Duodenal mucosa (tissue), 2 donors: ENCODE measurements at regions not wholly inside any gene's neighbourhood (a gene's known extent, or its start where the extent isn't known, plus 50 kb on each side); places are given as distances from the start of the nearest gene placed in this dataset.

Experiments
- H3K27ac ChIP-seq: one replicate; pipeline ENCODE4 v1.7.0; 2013; ENCODE audit warnings: low read depth, low read length
- H3K27me3 ChIP-seq, 2 donors: one replicate each; pipeline ENCODE4 v1.7.0; 2013; ENCODE audit warnings: low read length in 2 of 2, control low read depth in 1 of 2; ENCODE audit not compliant: insufficient read depth in 2 of 2, control insufficient read depth in 1 of 2
- H3K36me3 ChIP-seq, 2 donors: one replicate each; pipeline ENCODE4 v1.7.0; 2013; ENCODE audit warnings: low read length in 2 of 2, control low read depth in 1 of 2; ENCODE audit not compliant: insufficient read depth in 2 of 2, control insufficient read depth in 1 of 2
- H3K4me1 ChIP-seq, 2 donors: one replicate each; pipeline ENCODE4 v1.7.0; 2013; ENCODE audit warnings: low read length in 2 of 2, control low read depth in 1 of 2; ENCODE audit not compliant: insufficient read depth in 2 of 2, control insufficient read depth in 1 of 2
- H3K4me3 ChIP-seq, 2 donors: one replicate each; pipeline ENCODE4 v1.7.0; 2013; ENCODE audit warnings: low read length in 2 of 2, low read depth in 1 of 2
- H3K9ac ChIP-seq, 2 donors: one replicate each; pipeline ENCODE4 v1.7.0; 2013; ENCODE audit warnings: low read length in 2 of 2, low read depth in 1 of 2
- H3K9me3 ChIP-seq, 2 donors: one replicate each; pipeline ENCODE4 v1.7.0; 2013; ENCODE audit warnings: low read length in 2 of 2, control low read depth in 1 of 2; ENCODE audit not compliant: control insufficient read depth in 1 of 2

DNA sequence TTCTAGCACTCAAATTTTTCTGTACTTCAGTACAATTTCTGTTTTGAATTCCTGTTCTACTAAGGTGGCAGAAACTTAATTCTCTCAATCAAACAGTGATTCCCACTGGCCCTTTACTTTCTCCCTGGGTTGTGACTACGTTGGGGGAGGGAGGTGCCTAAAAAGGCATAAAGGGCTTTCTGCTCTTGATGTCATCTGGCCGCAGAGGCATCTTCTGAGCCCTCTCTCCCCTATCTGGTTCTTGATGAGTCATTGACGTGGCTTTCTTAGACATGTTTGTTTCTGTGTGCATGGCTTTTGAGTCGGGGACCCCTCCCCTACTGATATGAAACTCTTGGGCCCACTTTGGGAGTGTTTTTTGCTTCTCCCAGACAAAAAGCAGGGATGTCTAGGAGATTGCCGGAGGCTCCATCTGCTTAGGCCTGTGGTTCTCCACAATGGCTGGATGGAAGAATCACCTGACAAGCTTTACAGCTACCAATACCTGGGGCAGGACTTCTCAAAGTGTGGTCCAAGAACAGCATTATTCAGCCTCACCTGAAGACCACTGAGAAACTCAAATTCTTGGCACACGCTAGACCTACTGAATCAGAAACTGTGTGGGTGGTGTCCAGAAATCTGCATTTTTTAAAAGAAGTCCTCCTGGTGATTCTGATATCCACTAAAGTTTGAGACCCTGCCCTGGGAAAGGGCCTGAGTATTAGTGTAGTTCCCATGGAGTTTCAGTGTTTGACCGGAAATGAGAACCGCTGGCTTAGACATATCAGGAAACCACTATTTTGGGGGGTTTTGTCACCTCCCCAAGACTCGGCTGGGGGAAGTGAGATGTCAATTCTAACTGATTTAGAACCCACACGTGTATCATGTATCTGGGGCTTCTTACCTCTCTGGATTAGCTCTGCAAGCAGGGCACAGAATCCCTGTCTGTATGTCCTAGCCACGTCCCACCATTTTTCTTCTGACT, 395.7 kb upstream of the PDE3A start:
- no peaks in the 10 kb centered on the region for H3K36me3 ChIP-seq
- H3K27me3 ChIP-seq, result no peaks in the 10 kb centered on the region
- H3K9ac ChIP-seq, result no peak overlapping the region
- H3K4me1 ChIP-seq, result no peaks in the 10 kb centered on the region
- H3K9me3 ChIP-seq, result no peaks in the 10 kb centered on the region
- H3K4me3 ChIP-seq, result no peak overlapping the region
- no peak overlapping the region for H3K27ac ChIP-seq

DNA sequence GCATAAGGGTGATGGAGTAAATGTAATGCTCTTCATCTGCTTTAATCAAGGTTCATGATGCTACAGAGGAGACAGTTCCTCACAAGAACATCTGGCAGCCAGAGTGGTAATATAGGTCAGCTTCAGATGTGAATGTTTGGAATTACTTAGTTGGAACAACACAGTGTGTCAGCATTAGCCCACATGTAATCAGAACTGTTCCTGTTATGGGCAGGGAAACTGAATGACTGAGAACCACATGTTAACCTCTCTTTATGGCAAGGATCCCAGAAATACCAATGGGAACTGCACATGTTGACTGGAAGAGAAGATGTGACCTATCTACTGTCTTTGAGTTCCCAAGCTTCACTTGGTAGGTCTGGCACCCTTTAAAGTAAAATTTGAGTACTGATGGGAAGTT, 390.1 kb upstream of the PDE3A start:
- H3K27me3 ChIP-seq, result no peaks in the 10 kb centered on the region
- H3K4me3 ChIP-seq, result no peak overlapping the region
- H3K9ac ChIP-seq, result no peak overlapping the region
- H3K9me3 ChIP-seq, result no peaks in the 10 kb centered on the region
- H3K4me1 ChIP-seq, result no peaks in the 10 kb centered on the region
- no peaks in the 10 kb centered on the region for H3K36me3 ChIP-seq
- H3K27ac ChIP-seq, result no peak overlapping the region

DNA sequence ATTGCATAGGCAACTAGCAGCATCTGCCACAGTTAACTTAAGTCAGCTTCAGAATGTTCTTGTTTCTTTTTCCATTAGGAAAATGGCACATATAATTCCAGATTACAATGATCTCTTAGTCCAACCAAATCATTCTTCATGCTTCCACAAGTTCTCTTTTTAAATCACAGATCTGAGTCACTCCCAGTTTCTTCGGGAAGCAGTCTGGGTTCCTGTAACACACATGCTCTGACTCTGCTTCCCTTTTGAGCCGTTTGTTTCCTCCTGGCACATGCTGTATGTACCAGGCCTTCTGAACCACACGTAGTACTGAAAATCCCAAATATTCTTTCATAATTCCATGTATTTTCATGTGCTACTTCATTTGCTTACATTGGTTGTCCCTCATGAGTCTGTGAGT, 388.8 kb upstream of the PDE3A start:
- Histone ChIP-seq H3K4me3 (no peak overlapping the region), H3K27me3 (no peaks in the 10 kb centered on the region), H3K36me3 (no peaks in the 10 kb centered on the region), H3K9me3 (no peaks in the 10 kb centered on the region), H3K9ac (no peak overlapping the region), H3K27ac (no peak overlapping the region), H3K4me1 (no peaks in the 10 kb centered on the region)

DNA sequence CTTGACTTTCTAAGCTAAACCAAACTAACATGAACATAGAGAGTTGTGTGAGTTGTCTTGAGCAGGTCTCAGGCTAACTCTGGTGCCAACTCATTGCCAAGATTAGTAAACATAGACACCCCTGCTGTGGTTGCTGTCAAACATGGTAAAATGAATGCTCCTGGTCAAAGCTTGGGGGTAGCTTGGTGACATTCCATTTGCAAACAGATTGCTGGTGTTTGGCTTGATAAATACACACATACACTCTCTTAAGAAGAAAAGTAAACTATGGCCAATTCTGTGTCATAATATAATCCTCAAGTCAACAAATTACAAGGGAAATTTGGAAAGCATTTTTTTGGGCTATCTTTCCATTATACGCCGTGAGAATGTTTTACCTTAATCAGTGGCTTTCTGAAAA, 386.4 kb upstream of the PDE3A start:
- Histone ChIP-seq H3K36me3 (no peaks in the 10 kb centered on the region), H3K4me3 (no peak overlapping the region), H3K4me1 (no peaks in the 10 kb centered on the region), H3K9ac (no peak overlapping the region), H3K27me3 (no peaks in the 10 kb centered on the region), H3K9me3 (no peaks in the 10 kb centered on the region), H3K27ac (no peak overlapping the region)

DNA sequence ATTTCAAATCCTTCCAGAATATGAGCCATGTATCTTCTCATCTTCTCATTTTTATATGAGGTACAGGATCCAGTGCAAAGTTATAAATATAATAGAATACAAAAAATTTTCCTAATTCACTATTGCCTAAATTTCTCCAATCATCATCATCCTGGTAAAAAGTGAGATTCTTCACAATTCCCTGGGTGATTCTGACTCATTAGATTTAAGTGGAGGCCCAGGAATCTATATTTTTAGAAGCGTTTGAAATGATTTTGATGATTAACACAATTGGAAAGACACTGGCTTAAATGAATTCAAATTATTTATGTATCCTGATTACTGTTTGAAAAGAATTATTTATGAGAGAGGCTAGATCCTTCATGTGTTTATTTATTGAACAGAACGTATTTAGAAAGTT, 380.3 kb upstream of the PDE3A start:
- H3K9me3 ChIP-seq, result no peaks in the 10 kb centered on the region
- H3K4me3 ChIP-seq, result no peak overlapping the region
- no peak overlapping the region for H3K27ac ChIP-seq
- H3K27me3 ChIP-seq, result no peaks in the 10 kb centered on the region
- no peaks in the 10 kb centered on the region for H3K36me3 ChIP-seq
- no peak overlapping the region for H3K9ac ChIP-seq
- peaks cover 7 to 9% of the 10 kb centered on the region in 2 donors for H3K4me1 ChIP-seq

DNA sequence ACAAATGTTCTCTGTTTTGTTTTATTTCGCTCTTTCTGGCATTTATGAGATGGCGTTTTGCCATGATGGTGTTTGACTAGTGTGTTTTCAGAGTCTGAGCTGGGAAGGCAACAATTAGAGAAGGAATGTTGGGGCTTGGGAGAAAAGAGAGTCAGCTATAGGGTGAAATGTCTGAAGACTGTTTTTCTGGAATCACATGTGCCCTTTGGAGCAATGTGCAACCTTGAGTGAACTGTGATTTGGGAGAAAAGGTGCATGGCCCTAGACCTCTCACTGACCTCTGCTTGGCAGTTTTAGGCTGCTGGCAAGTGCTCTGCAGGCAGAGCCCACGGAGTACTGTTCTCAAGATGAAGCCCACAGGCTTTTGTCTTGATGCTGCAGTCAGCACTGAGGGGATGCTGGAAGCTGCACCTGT, 379.9 kb upstream of the PDE3A start:
- Histone ChIP-seq H3K27ac (no peak overlapping the region), H3K4me3 (no peak overlapping the region), H3K9me3 (no peaks in the 10 kb centered on the region), H3K4me1 (peaks cover 7 to 9% of the 10 kb centered on the region in 2 donors), H3K27me3 (no peaks in the 10 kb centered on the region), H3K9ac (no peak overlapping the region), H3K36me3 (no peaks in the 10 kb centered on the region)

DNA sequence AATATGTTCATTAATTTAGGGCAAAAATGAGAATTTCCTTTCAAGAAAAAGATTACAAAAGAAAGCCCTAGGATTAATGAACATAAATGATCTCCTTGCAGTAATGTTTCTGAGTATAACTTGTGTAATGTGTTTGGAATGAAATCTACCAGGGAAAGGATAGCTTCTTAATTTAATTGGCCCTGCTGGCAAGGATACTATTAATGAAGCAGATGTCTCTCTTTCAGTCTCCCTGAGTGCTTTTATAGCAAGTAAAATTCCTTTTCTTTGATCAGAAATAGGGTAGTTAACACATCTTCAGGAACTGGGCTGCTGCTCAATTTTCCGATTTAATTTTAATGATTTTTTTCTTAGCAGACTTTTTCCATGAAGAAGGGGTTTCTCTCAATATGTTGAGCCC, 379.4 kb upstream of the PDE3A start:
- no peaks in the 10 kb centered on the region for H3K9me3 ChIP-seq
- no peak overlapping the region for H3K9ac ChIP-seq
- H3K27me3 ChIP-seq, result no peaks in the 10 kb centered on the region
- no peak overlapping the region for H3K4me3 ChIP-seq
- H3K36me3 ChIP-seq, result no peaks in the 10 kb centered on the region
- H3K4me1 ChIP-seq, result peaks cover 7 to 9% of the 10 kb centered on the region in 2 donors
- no peak overlapping the region for H3K27ac ChIP-seq

DNA sequence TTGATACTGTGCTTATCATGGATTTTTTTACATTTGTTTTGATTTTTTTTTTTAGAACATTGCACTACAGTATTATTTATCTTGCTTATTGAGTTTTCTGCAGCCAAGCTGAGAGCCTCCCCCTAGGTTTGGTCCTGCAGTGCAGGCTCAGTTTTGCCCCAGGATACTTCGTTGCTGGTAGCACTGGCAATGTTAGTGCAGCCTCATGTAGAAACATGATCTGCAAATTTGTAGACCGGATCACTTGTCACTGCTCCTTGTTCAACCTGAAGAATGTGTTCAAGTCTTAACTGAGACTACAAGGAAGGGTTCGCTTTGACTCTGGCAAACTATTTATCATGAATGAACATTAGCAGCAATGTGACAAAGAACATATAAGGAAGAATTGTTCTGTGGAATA, 377.2 kb upstream of the PDE3A start:
- Histone ChIP-seq H3K4me3 (no peak overlapping the region), H3K4me1 (peaks cover 7 to 12% of the 10 kb centered on the region in 2 donors), H3K36me3 (no peaks in the 10 kb centered on the region), H3K9ac (no peak overlapping the region), H3K27me3 (no peaks in the 10 kb centered on the region), H3K9me3 (no peaks in the 10 kb centered on the region), H3K27ac (no peak overlapping the region)

DNA sequence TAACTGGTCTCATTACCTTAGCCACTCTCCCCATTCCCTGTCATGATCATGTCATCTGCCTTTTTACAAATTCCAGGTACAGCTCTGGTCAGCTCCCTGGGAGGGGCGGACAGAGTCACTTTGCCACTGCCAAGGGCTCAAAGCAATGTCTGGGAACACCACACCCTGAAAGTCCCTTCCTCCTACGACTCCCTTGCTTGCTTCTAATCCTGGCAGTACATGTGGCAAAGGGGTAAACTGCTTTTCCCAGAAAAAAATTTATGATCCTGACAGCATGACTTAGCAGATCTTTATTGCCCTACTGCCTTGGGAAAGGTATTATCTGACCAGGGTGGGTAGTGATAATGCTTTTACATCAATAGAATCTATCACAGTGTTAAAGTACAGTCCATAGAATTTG, 376.0 kb upstream of the PDE3A start:
- Histone ChIP-seq H3K4me3 (no peak overlapping the region), H3K27ac (no peak overlapping the region), H3K4me1 (peaks cover 7 to 12% of the 10 kb centered on the region in 2 donors), H3K9ac (no peak overlapping the region), H3K36me3 (no peaks in the 10 kb centered on the region), H3K27me3 (no peaks in the 10 kb centered on the region), H3K9me3 (no peaks in the 10 kb centered on the region)

DNA sequence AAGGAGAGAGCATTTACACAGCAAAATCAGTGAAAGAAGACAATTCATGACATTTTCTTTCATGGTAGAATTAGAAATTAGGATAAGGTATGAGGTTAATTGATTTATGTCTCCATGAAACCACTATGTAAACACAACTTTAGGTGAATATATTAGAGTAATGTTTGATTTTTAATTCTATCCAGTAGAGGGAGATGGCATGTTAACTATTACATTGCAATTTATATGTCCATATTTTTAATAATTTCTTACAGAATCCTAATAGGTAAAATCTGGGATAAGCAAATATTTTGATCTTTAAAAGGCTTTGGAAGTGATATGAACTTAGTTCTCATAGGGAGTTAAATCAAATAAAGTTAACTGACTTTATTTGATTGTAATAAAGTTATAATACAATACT, 373.4 kb upstream of the PDE3A start:
- Histone ChIP-seq H3K9ac (no peak overlapping the region), H3K27me3 (no peaks in the 10 kb centered on the region), H3K4me1 (peaks cover 20 to 29% of the 10 kb centered on the region in 2 donors), H3K9me3 (no peaks in the 10 kb centered on the region), H3K4me3 (no peak overlapping the region), H3K36me3 (no peaks in the 10 kb centered on the region), H3K27ac (no peak overlapping the region)
